ENCODE measurements at regions not wholly inside any gene's neighbourhood (a gene's known extent, or its start where the extent isn't known, plus 50 kb on each side); places are given as distances from the start of the nearest gene placed in this dataset.

- H3K4me1 Mint-ChIP-seq: peaks cover 16% of the 10 kb centered on the region
- H3K27me3 Mint-ChIP-seq: peaks cover 9% of the 10 kb centered on the region
- H3K4me3 Mint-ChIP-seq: no peak overlapping the region
- ATAC-seq (no peak), DNase-seq (no peak)
- no peak overlapping the region for H3K27ac Mint-ChIP-seq
- H3K9me3 Mint-ChIP-seq: no peaks in the 10 kb centered on the region
Observed at GRCh38 chr5:33232731-33233505, 207.8 kb upstream of the TARS1 start.

GRCh38 chr5:33235304-33235703 lies 205.5 kb upstream of the TARS1 start:
- Mint-ChIP-seq H3K9me3 (no peaks in the 10 kb centered on the region), H3K27ac (peak overlapping the region in 1 of 2 donors; percentile 61), H3K4me3 (no peak overlapping the region), H3K4me1 (peaks cover 16% of the 10 kb centered on the region), H3K27me3 (no peaks in the 10 kb centered on the region)
- ATAC-seq: no peak
- no peak for DNase-seq

GRCh38 chr5:33235824-33236223 lies 204.9 kb upstream of the TARS1 start:
- peaks cover 16% of the 10 kb centered on the region for H3K4me1 Mint-ChIP-seq
- ATAC-seq (peak; percentile 52), DNase-seq (no peak)
- no peak overlapping the region for H3K4me3 Mint-ChIP-seq
- no peaks in the 10 kb centered on the region for H3K27me3 Mint-ChIP-seq
- no peaks in the 10 kb centered on the region for H3K9me3 Mint-ChIP-seq
- H3K27ac Mint-ChIP-seq: no peak overlapping the region

- ATAC-seq (no peak), DNase-seq (no peak)
- no peaks in the 10 kb centered on the region for H3K27me3 Mint-ChIP-seq
- H3K27ac Mint-ChIP-seq: peak overlapping the region in 1 of 2 donors; percentile 11
- H3K4me3 Mint-ChIP-seq: no peak overlapping the region
- no peaks in the 10 kb centered on the region for H3K9me3 Mint-ChIP-seq
- peaks cover 21% of the 10 kb centered on the region for H3K4me1 Mint-ChIP-seq
Observed at GRCh38 chr5:33237471-33237870, 203.3 kb upstream of the TARS1 start.

- no peak overlapping the region for H3K27ac Mint-ChIP-seq
- DNase-seq: no peak
- H3K4me1 Mint-ChIP-seq: peaks cover 21% of the 10 kb centered on the region
- H3K9me3 Mint-ChIP-seq: no peaks in the 10 kb centered on the region
- ATAC-seq: no peak
- no peak overlapping the region for H3K4me3 Mint-ChIP-seq
- H3K27me3 Mint-ChIP-seq: no peaks in the 10 kb centered on the region
Observed at GRCh38 chr5:33238826-33239695, 201.7 kb upstream of the TARS1 start.

- ATAC-seq (no peak), DNase-seq (no peak)
- no peaks in the 10 kb centered on the region for H3K9me3 Mint-ChIP-seq
- no peak overlapping the region for H3K27ac Mint-ChIP-seq
- no peaks in the 10 kb centered on the region for H3K27me3 Mint-ChIP-seq
- H3K4me1 Mint-ChIP-seq: peaks cover 19% of the 10 kb centered on the region
- no peak overlapping the region for H3K4me3 Mint-ChIP-seq
Observed at GRCh38 chr5:33240558-33240957, 200.2 kb upstream of the TARS1 start.

- no peaks in the 10 kb centered on the region for H3K9me3 Mint-ChIP-seq
- ATAC-seq (no peak), DNase-seq (no peak)
- no peaks in the 10 kb centered on the region for H3K27me3 Mint-ChIP-seq
- no peak overlapping the region for H3K27ac Mint-ChIP-seq
- peaks cover 9% of the 10 kb centered on the region for H3K4me1 Mint-ChIP-seq
- H3K4me3 Mint-ChIP-seq: no peak overlapping the region
Observed at GRCh38 chr5:33241802-33242201, 199.0 kb upstream of the TARS1 start.

- H3K4me1 Mint-ChIP-seq: peaks cover 6% of the 10 kb centered on the region
- ATAC-seq: no peak
- no peaks in the 10 kb centered on the region for H3K27me3 Mint-ChIP-seq
- no peak overlapping the region for H3K4me3 Mint-ChIP-seq
- H3K9me3 Mint-ChIP-seq: no peaks in the 10 kb centered on the region
- peak overlapping the region in 1 of 2 donors; percentile 48 for H3K27ac Mint-ChIP-seq
- no peak for DNase-seq
Observed at GRCh38 chr5:33242277-33242676, 198.5 kb upstream of the TARS1 start.

GRCh38 chr5:33244441-33245150 lies 196.2 kb upstream of the TARS1 start:
- Mint-ChIP-seq H3K4me3 (no peak overlapping the region), H3K4me1 (peaks cover 6% of the 10 kb centered on the region), H3K27ac (no peak overlapping the region), H3K27me3 (no peaks in the 10 kb centered on the region), H3K9me3 (no peaks in the 10 kb centered on the region)
- DNase-seq (no peak), ATAC-seq (no peak)

- H3K9me3 Mint-ChIP-seq: no peaks in the 10 kb centered on the region
- no peaks in the 10 kb centered on the region for H3K4me1 Mint-ChIP-seq
- no peak for DNase-seq
- no peak for ATAC-seq
- H3K27ac Mint-ChIP-seq: no peak overlapping the region
- H3K4me3 Mint-ChIP-seq: no peak overlapping the region
- no peaks in the 10 kb centered on the region for H3K27me3 Mint-ChIP-seq
Observed at GRCh38 chr5:33254579-33254978, 186.2 kb upstream of the TARS1 start.

- no peaks in the 10 kb centered on the region for H3K27me3 Mint-ChIP-seq
- H3K27ac Mint-ChIP-seq: no peak overlapping the region
- ATAC-seq (no peak), DNase-seq (no peak)
- H3K4me1 Mint-ChIP-seq: no peaks in the 10 kb centered on the region
- no peak overlapping the region for H3K4me3 Mint-ChIP-seq
- peaks cover 0 to 10% of the 10 kb centered on the region in 2 donors for H3K9me3 Mint-ChIP-seq
Observed at GRCh38 chr5:33257807-33258429, 182.8 kb upstream of the TARS1 start.

- Mint-ChIP-seq H3K27me3 (no peaks in the 10 kb centered on the region), H3K27ac (no peak overlapping the region), H3K4me1 (no peaks in the 10 kb centered on the region), H3K9me3 (peaks cover 5 to 10% of the 10 kb centered on the region in 2 donors), H3K4me3 (no peak overlapping the region)
- ATAC-seq (no peak), DNase-seq (no peak)
Observed at GRCh38 chr5:33258553-33258952, 182.2 kb upstream of the TARS1 start.

- peaks cover 17% of the 10 kb centered on the region in 2 donors for H3K9me3 Mint-ChIP-seq
- ATAC-seq (no peak), DNase-seq (no peak)
- H3K4me3 Mint-ChIP-seq: no peak overlapping the region
- no peak overlapping the region for H3K27ac Mint-ChIP-seq
- no peaks in the 10 kb centered on the region for H3K27me3 Mint-ChIP-seq
- no peaks in the 10 kb centered on the region for H3K4me1 Mint-ChIP-seq
Observed at GRCh38 chr5:33260098-33260497, 180.7 kb upstream of the TARS1 start.

GRCh38 chr5:33261305-33261704 lies 179.5 kb upstream of the TARS1 start:
- ATAC-seq: no peak
- H3K4me1 Mint-ChIP-seq: no peaks in the 10 kb centered on the region

GRCh38 chr5:33261747-33262146 lies 179.0 kb upstream of the TARS1 start:
- peaks cover 17% of the 10 kb centered on the region in 2 donors for H3K9me3 Mint-ChIP-seq
- H3K27ac Mint-ChIP-seq: no peak overlapping the region
- DNase-seq (no peak), ATAC-seq (no peak)
- H3K4me3 Mint-ChIP-seq: no peak overlapping the region
- no peaks in the 10 kb centered on the region for H3K27me3 Mint-ChIP-seq
- H3K4me1 Mint-ChIP-seq: no peaks in the 10 kb centered on the region

More at GRCh38 chr5:33261305-33261704, 179.5 kb upstream of the TARS1 start:
- DNase-seq: no peak
- H3K4me3 Mint-ChIP-seq: no peak overlapping the region
- H3K27ac Mint-ChIP-seq: no peak overlapping the region
- peaks cover 17% of the 10 kb centered on the region in 2 donors for H3K9me3 Mint-ChIP-seq
- H3K27me3 Mint-ChIP-seq: no peaks in the 10 kb centered on the region
